GM13976 (cell line): ENCODE measurements at regions not wholly inside any gene's neighbourhood (a gene's known extent, or its start where the extent isn't known, plus 50 kb on each side); places are given as distances from the start of the nearest gene placed in this dataset.

Source experiments
- DNase-seq: peaks from one replicate; pipeline ENCODE4 v3.0.0; 2012; ENCODE audit warnings: low spot score
- in situ Hi-C: fragments of 300-500 bp; cut with MboI; formaldehyde crosslinking; loops from one replicate; pipeline ENCODE4 v1.12.0; 2022; ENCODE audit warnings: low sequenced_read_pairs, mixed read lengths, inconsistent platforms; ENCODE audit not compliant: unreplicated experiment
- TF ChIP-seq, protein P1 (sequence below): IDR thresholded peaks from 2 replicates; pipeline ENCODE4 v1.5.1; 2012; ENCODE audit warnings: borderline replicate concordance, mild to moderate bottlenecking; ENCODE audit not compliant: insufficient read depth; ENCODE audit errors: extremely low read depth, missing control alignments, control extremely low read depth

DNA sequence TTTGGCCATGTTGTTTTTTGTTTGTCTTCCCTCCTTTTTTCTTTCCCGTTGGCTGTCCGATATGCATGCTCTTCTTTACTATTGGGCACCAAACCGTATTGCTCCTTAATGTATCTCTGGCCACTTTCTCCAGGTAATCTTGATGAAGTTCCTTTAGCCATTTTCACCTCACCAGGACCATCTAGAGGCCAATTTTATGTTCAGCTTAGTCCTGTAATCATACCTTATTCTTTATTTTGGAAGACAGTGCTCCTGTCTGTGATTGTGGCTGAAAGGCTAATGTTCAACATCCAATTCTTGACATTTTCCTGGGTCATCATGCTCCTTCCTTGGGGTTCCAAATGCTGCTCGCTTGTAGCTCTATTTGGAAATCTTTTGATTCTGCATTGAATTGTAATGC, 169.5 kb downstream of the S1PR1 start:
- no peak for DNase-seq
- TF ChIP-seq, protein P1, sequence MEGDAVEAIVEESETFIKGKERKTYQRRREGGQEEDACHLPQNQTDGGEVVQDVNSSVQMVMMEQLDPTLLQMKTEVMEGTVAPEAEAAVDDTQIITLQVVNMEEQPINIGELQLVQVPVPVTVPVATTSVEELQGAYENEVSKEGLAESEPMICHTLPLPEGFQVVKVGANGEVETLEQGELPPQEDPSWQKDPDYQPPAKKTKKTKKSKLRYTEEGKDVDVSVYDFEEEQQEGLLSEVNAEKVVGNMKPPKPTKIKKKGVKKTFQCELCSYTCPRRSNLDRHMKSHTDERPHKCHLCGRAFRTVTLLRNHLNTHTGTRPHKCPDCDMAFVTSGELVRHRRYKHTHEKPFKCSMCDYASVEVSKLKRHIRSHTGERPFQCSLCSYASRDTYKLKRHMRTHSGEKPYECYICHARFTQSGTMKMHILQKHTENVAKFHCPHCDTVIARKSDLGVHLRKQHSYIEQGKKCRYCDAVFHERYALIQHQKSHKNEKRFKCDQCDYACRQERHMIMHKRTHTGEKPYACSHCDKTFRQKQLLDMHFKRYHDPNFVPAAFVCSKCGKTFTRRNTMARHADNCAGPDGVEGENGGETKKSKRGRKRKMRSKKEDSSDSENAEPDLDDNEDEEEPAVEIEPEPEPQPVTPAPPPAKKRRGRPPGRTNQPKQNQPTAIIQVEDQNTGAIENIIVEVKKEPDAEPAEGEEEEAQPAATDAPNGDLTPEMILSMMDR, result no peak
- in situ Hi-C loops, result no loop called here

DNA sequence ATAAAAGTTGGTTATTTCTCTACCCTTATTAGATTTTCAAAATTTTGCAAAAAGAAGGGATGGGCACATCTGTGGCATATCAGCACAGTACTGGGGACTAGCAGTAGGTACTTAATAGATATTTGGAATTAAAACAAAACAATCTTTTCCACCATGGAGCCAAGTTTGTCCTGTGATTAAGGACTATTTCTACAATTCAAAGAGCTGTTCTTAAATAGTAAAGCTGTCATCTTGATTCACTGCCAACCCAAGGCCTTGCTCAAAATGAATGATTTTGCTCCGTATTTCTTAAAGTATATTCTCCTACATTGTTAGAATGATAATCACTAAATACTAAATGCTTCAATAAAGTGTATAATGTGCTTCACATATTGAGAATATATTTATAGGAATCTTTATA, 169.9 kb downstream of the S1PR1 start:
- no peak for DNase-seq
- TF ChIP-seq, protein P1, result no peak
- in situ Hi-C loops, result no loop called here

DNA sequence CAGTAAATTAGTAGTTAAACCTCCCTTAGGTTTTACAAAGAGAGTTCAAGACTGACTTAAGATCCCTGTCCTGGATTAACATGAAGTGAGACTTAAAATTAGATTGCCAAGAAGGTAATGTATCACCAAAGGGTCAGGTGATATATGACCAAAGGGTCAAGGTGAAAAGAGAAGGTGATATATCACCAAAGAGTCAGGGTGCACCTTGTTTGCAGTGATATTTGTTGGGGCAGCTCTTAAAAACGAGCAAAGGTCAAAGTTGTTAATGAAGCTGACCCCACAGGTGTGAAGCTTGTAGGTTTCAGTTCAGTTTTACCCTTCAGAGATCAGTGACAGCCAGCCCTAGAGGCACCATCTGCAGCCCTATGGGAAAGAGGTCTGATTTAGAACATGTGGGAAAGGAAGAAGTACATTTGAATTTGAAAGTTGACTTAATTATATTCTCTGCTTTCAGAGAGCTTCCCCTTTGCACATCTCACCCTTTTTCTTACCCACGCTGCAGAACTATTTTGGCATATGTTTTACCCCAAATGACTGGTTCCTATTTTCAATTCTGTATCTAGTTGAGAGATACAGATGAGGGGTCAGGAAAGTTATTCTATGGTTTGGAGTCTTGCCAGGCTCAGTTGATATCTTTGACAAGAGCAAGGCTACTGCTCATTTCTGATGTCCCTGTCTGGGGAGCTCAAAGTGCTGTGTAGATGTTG, 170.8 kb downstream of the S1PR1 start:
- TF ChIP-seq, protein P1, result no peak
- in situ Hi-C loops, result no loop called here
- DNase-seq, result peak; percentile 35

DNA sequence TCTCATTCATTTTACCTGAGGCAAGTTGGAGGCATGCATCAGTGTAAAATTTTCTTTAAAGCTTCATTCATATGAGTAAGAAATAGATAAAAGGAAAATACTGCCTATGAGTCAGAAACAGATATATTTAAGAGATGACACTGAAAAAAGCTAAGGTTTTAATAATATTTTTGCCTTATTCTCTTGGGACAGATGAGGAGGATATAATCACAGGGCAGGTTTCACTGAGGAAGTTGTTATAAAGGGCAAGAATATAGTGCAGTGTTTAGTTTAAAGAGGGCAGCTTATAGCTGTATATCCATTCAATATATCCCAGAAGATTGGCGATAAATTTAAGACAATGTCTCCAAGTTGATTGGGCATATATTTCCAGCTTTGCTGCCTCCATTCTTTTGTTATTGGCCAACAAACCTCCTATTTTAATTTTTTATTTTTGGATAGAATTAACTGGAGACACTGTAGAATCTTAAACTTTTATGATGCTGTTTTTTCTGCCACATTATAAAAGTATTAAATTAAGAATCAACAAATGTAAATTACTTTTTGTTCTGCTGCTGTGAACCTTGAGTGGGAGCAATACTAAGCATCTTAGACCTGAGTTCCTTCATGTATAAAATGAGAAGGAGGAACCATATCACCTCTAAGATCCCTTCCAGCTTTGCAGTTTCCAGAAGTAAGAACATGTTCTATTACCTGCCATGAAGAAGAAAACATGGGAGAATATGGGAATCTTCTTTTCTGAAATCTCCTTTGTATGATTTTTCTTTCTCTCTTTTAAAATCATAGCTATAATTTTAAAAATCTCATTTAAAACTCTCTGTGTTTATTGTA, 171.6 kb downstream of the S1PR1 start:
- in situ Hi-C loops, result no loop called here
- TF ChIP-seq, protein P1, result no peak
- no peak for DNase-seq

DNA sequence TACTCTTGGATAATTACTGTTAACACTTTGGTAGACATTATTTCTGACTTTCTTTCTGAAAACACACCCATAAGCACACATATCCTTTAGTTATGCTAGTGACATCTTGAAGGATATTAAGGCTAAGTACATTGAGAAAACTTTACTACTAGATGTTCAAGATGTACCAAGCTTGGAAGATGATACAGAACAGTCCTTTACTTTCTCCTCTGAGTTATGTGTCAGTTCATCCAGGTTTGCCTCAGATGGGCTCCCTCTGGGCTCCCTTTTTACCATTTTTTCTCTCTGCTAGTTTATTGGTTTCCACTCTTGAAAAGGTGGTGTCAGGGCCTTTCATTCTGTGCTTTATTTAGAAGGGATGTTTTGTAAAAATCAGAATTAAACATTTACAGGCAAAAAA, 172.3 kb downstream of the S1PR1 start:
- in situ Hi-C loops, result no loop called here
- TF ChIP-seq, protein P1, result no peak
- DNase-seq, result no peak

DNA sequence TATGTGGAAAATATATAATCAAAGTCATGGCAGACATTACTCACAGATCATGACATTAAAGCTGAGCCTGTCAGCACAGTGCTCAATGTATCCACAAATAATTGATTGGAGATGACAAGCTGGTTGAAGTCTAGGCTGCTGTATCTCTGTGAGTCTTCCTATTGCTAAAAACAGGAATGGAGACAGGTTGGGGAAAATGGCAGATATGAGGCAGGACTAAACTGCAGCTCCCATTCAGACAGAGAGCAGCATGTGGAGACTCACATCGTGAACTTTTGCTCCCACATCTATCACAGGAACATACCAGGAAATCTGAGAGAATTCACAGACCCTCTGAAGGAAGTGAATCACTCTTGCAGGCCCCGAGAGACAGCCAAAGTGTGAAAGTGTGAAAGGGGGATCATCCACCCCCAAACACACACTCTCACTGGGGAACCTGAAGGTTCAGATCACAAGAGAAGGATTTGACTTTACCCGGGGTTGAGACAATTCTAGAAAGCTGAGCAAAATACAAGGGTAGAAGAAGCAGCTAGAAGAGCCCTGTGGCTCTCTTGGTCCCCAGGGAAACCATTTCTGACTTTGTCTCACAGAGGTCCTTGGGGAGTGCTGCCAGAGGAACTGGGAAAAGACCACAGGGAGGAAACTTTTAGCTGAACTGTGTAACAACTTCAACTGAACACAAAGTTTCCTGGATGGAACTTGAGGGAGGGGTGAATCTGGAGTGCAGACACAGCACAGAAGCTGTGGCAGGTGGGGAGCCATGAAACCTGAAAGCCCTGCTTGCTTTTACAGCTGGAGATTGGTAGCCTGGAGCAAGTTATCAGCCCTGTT, 173.4 kb downstream of the S1PR1 start:
- TF ChIP-seq, protein P1, result no peak
- in situ Hi-C loops, result no loop called here
- no peak for DNase-seq
